ENCODE measurements at regions not wholly inside any gene's neighbourhood (a gene's known extent, or its start where the extent isn't known, plus 50 kb on each side); places are given as distances from the start of the nearest gene placed in this dataset.

DNA sequence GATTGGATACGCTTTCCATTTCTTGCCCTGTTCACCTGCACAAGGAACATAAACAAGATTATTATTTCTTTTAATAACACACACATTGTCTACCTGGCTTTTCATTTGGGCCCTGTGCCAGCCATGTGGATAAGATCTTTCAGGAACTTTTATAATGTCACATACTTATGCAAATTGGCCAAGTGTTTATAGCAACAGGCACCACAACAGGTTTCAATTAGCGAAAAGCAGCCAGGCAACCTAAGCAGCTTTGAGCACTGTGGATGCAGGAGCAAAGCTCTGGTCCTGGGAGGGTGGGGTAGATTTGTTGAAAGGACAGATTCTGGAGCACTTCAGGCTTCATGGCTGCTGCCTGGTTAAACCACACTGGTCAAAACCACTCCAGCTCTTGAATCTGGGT, 217.4 kb downstream of the BARX2 start:
- no peak for TF ChIP-seq EZH2phosphoT487 (IDR thresholded peaks at IDR 0.05; ENCODE audit: low read depth, severe bottlenecking, unreplicated experiment)
- no peak for TF ChIP-seq CTCF (IDR thresholded peaks at IDR 0.05; ENCODE audit: poor library complexity)
- TF ChIP-seq EZH2 (IDR thresholded peaks at IDR 0.05; ENCODE audit: borderline replicate concordance), result no peak
- no peaks in the 10 kb centered on the region for H4K20me1 ChIP-seq (ENCODE audit: insufficient read depth, poor library complexity, severe bottlenecking)
- no peak for DNase-seq (ENCODE audit: low spot score)
- H3K4me1 ChIP-seq (ENCODE audit: insufficient read depth), result no peaks in the 10 kb centered on the region
- H3K9me3 ChIP-seq (ENCODE audit: low read depth), result no peaks in the 10 kb centered on the region
- H3K27me3 ChIP-seq, result no peaks in the 10 kb centered on the region
- H3K36me3 ChIP-seq (replicated peaks; ENCODE audit: insufficient read depth, low read depth), result no peaks in the 10 kb centered on the region
- H3K79me2 ChIP-seq, result no peaks in the 10 kb centered on the region
- no peaks in the 10 kb centered on the region for H3K9me2 ChIP-seq (replicated peaks; ENCODE audit: insufficient read depth)
- no peak overlapping the region for H3K4me2 ChIP-seq
- H3K27ac ChIP-seq, result no peak overlapping the region
- no peak overlapping the region for H3K4me3 ChIP-seq
- 59% methylated on average over 2 of the region's 2 CpGs for WGBS (ENCODE audit: low lambda C conversion rate, missing lambda C conversion rate)
- H2AFZ ChIP-seq, result no peak overlapping the region

- H3K36me3 ChIP-seq (replicated peaks; ENCODE audit: insufficient read depth, low read depth), result no peaks in the 10 kb centered on the region
- no peak overlapping the region for H3K27ac ChIP-seq
- H3K27me3 ChIP-seq, result no peaks in the 10 kb centered on the region
- TF ChIP-seq CTCF (IDR thresholded peaks at IDR 0.05; ENCODE audit: poor library complexity) (no peak), EZH2 (IDR thresholded peaks at IDR 0.05; ENCODE audit: borderline replicate concordance) (no peak)
- no peak overlapping the region for H3K4me2 ChIP-seq
- H3K9me2 ChIP-seq (replicated peaks; ENCODE audit: insufficient read depth), result no peaks in the 10 kb centered on the region
- H2AFZ ChIP-seq, result no peak overlapping the region
- no peak overlapping the region for H3K4me3 ChIP-seq
- no peak for DNase-seq (ENCODE audit: low spot score)
- H3K79me2 ChIP-seq, result no peaks in the 10 kb centered on the region
- H3K9me3 ChIP-seq (ENCODE audit: low read depth), result no peaks in the 10 kb centered on the region
- H3K4me1 ChIP-seq (ENCODE audit: insufficient read depth), result no peaks in the 10 kb centered on the region
- no peaks in the 10 kb centered on the region for H4K20me1 ChIP-seq (ENCODE audit: insufficient read depth, poor library complexity, severe bottlenecking)
- WGBS (ENCODE audit: low lambda C conversion rate, missing lambda C conversion rate), result 72% methylated on average over 9 of the region's 9 CpGs
Measured at GRCh38 chr11:129595038-129595962, 219.7 kb downstream of the BARX2 start.

- H3K4me1 ChIP-seq (ENCODE audit: insufficient read depth), result no peaks in the 10 kb centered on the region
- no peak overlapping the region for H2AFZ ChIP-seq
- no peak overlapping the region for H3K4me2 ChIP-seq
- H4K20me1 ChIP-seq (ENCODE audit: insufficient read depth, poor library complexity, severe bottlenecking), result no peaks in the 10 kb centered on the region
- no peaks in the 10 kb centered on the region for H3K9me2 ChIP-seq (replicated peaks; ENCODE audit: insufficient read depth)
- whole genome bisulfite sequencing (ENCODE audit: low lambda C conversion rate, missing lambda C conversion rate), result 96% methylated on average over 4 of the region's 4 CpGs
- H3K27me3 ChIP-seq, result no peaks in the 10 kb centered on the region
- no peak overlapping the region for H3K4me3 ChIP-seq
- no peaks in the 10 kb centered on the region for H3K36me3 ChIP-seq (replicated peaks; ENCODE audit: insufficient read depth, low read depth)
- H3K79me2 ChIP-seq, result no peaks in the 10 kb centered on the region
- no peaks in the 10 kb centered on the region for H3K9me3 ChIP-seq (ENCODE audit: low read depth)
- no peak for DNase-seq (ENCODE audit: low spot score)
- TF ChIP-seq CTCF (IDR thresholded peaks at IDR 0.05; ENCODE audit: poor library complexity) (no peak), EZH2phosphoT487 (IDR thresholded peaks at IDR 0.05; ENCODE audit: low read depth, severe bottlenecking, unreplicated experiment) (no peak), EZH2 (IDR thresholded peaks at IDR 0.05; ENCODE audit: borderline replicate concordance) (no peak)
- no peak overlapping the region for H3K27ac ChIP-seq
Measured at GRCh38 chr11:129596351-129596750, 219.3 kb upstream of the TMEM45B start.

All from hepatocyte (in vitro differentiated cells).